ENCODE measurements at regions not wholly inside any gene's neighbourhood (a gene's known extent, or its start where the extent isn't known, plus 50 kb on each side); places are given as distances from the start of the nearest gene placed in this dataset.

GRCh38 chr22:45061332-45061731, 51.5 kb upstream of the PHF21B start:
- no peak for ATAC-seq
- Mint-ChIP-seq H3K4me3 (no peak overlapping the region), H3K36me3 (ENCODE audit: low read depth) (no peaks in the 10 kb centered on the region), H3K9me3 (ENCODE audit: low read depth) (no peaks in the 10 kb centered on the region), H3K27me3 (peaks cover 2% of the 10 kb centered on the region), H3K27ac (peak overlapping the region; percentile 19), H3K4me1 (peaks cover 24% of the 10 kb centered on the region)
- CTCF ChIA-PET, result no interaction called here
- intact Hi-C loops (cut with DNase I, micrococcal nuclease), result no loop called here
- POLR2A ChIA-PET, result no interaction called here
- DNase-seq, result no peak

DNA sequence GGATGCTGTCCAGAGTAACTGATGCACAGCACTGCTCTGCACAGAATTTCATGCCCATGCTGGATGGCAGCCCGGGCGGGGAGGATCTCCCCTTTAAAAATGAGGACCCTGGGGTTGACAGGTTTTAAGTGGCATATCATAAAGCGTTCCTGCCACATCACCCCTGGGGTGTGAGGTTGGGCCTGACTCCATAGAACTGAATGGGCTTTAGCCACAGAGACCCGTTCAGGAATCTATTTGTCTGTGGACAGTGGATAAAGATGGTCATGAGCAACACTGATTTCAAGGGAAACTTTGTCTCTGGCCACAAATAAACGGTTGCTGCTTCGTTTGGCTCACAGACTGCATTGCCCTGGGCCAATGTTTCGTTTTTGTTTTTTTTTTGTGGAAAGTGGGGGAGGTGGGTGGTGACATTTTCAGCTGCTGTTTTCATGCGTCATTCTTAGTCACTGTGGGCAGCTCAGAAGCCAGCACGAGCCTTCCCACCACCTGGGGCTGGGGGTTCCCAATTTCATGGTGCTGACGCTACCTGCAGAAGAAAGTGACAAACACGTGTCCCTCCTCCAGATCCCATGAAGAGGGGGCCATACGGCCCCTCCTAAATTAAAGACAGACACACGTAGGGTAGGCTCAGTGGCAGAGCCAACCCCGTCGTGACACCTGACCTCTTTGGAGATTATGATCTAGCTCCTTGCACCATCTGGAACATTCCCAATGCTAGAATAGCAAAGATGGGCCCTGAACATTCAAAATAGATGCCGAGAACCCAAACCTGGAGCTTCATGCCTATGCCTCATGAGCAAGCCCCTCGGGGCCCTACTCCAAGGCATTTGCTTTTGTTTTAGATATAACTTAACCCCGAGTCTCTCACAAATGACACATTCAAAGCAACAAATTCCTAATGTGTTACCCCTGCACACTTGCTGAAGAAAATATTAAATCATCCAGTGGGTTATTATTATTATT, 54.8 kb upstream of the PHF21B start:
- ATAC-seq (peak; percentile 95), DNase-seq (peak; percentile 86)
- intact Hi-C loops (cut with DNase I, micrococcal nuclease), result loop anchor here in 1 of 2 experiments (1.0 to 2.0 kb wide), 5 partner anchors 20 to 99 kb away; partner anchors contain the start of genes NUP50 and PHF21B
- H3K4me1 Mint-ChIP-seq, result peaks cover 14% of the 10 kb centered on the region
- no peak overlapping the region for H3K4me3 Mint-ChIP-seq
- H3K36me3 Mint-ChIP-seq (ENCODE audit: low read depth), result no peaks in the 10 kb centered on the region
- CTCF ChIA-PET, result interaction anchor here (0.7 kb wide), 1 partner anchor 44 kb away, joined by 3 read pairs; no protein-coding TSS in a partner anchor
- peak overlapping the region; percentile 76 for H3K27ac Mint-ChIP-seq
- POLR2A ChIA-PET, result interaction anchor here (0.7 to 1.0 kb wide), 2 partner anchors 65 to 101 kb away, joined by 3 to 5 read pairs; no protein-coding TSS in a partner anchor
- peaks cover 7% of the 10 kb centered on the region for H3K9me3 Mint-ChIP-seq (ENCODE audit: low read depth)
- H3K27me3 Mint-ChIP-seq, result peaks cover 6% of the 10 kb centered on the region

GRCh38 chr22:45065726-45066125, 55.9 kb upstream of the PHF21B start:
- Mint-ChIP-seq H3K36me3 (ENCODE audit: low read depth) (no peaks in the 10 kb centered on the region), H3K9me3 (ENCODE audit: low read depth) (peaks cover 7% of the 10 kb centered on the region), H3K27me3 (peaks cover 7% of the 10 kb centered on the region), H3K4me3 (no peak overlapping the region), H3K4me1 (peaks cover 19% of the 10 kb centered on the region), H3K27ac (no peak overlapping the region)
- intact Hi-C loops (cut with DNase I, micrococcal nuclease), result loop anchor here in 1 of 2 experiments (2.0 kb wide), 1 partner anchor 55 kb away; the partner anchor contains the start of gene PHF21B
- ChIA-PET CTCF (no interaction called here), POLR2A (no interaction called here)
- ATAC-seq (no peak), DNase-seq (no peak)

- no peak for DNase-seq
- CTCF ChIA-PET, result no interaction called here
These were observed 57.9 kb upstream of the PHF21B start for GRCh38 chr22:45067731-45068130.

GRCh38 chr22:45069925-45070324, 60.1 kb upstream of the PHF21B start:
- intact Hi-C loops (cut with DNase I, micrococcal nuclease), result no loop called here
- ATAC-seq (peak; percentile 86), DNase-seq (peak; percentile 62)
- no peak overlapping the region for H3K27ac Mint-ChIP-seq
- peaks cover 29% of the 10 kb centered on the region for H3K27me3 Mint-ChIP-seq
- H3K9me3 Mint-ChIP-seq (ENCODE audit: low read depth), result peaks cover 7% of the 10 kb centered on the region
- H3K4me1 Mint-ChIP-seq, result peaks cover 10% of the 10 kb centered on the region
- no peaks in the 10 kb centered on the region for H3K36me3 Mint-ChIP-seq (ENCODE audit: low read depth)
- ChIA-PET CTCF (no interaction called here), POLR2A (no interaction called here)
- H3K4me3 Mint-ChIP-seq, result no peak overlapping the region

More at GRCh38 chr22:45067731-45068130, 57.9 kb upstream of the PHF21B start:
- Mint-ChIP-seq H3K9me3 (ENCODE audit: low read depth) (peaks cover 7% of the 10 kb centered on the region), H3K27me3 (peaks cover 19% of the 10 kb centered on the region), H3K36me3 (ENCODE audit: low read depth) (no peaks in the 10 kb centered on the region), H3K4me1 (peaks cover 22% of the 10 kb centered on the region), H3K4me3 (no peak overlapping the region), H3K27ac (no peak overlapping the region)
- POLR2A ChIA-PET, result no interaction called here
- intact Hi-C loops (cut with DNase I, micrococcal nuclease), result no loop called here
- no peak for ATAC-seq

GRCh38 chr22:45071618-45072017, 61.8 kb upstream of the PHF21B start:
- H3K9me3 Mint-ChIP-seq (ENCODE audit: low read depth), result peaks cover 7% of the 10 kb centered on the region
- CTCF ChIA-PET, result no interaction called here
- no peaks in the 10 kb centered on the region for H3K36me3 Mint-ChIP-seq (ENCODE audit: low read depth)

DNA sequence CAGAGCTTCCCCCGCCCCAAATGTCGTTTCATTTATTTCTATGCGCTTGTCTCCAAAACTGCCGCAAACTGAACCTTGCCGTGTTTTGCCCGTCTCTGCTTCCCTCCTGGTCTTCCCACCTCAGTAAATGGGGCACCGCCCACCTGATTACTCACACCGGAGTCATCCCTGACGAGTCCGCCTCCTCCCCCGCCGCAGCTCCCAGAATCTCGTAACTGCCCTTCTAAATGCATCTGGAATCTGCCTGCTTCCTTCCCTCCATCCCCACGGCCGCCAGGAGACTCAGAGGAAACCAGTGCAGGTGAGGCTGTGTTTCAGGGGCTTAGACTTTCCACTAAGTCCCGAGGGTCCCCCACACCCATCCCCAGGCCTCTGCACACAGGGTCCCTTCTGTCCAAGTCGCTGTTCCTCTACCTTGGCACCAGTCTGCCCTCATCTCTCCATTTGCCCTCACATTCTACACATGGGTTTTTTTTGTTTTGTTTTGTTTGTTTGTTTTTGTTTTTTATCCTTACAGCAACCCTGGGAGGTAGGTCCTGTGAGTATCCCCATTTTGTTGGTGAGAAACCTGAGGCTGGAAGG, 62.6 kb upstream of the PHF21B start:
- DNase-seq (peak; percentile 55), ATAC-seq (no peak)
- H3K4me3 Mint-ChIP-seq, result no peak overlapping the region
- no peak overlapping the region for H3K27ac Mint-ChIP-seq
- ChIA-PET POLR2A (no interaction called here), CTCF (no interaction called here)
- H3K27me3 Mint-ChIP-seq, result peaks cover 42% of the 10 kb centered on the region
- H3K36me3 Mint-ChIP-seq (ENCODE audit: low read depth), result no peaks in the 10 kb centered on the region
- intact Hi-C loops (cut with DNase I, micrococcal nuclease), result no loop called here
- peaks cover 7% of the 10 kb centered on the region for H3K4me1 Mint-ChIP-seq
- peaks cover 7% of the 10 kb centered on the region for H3K9me3 Mint-ChIP-seq (ENCODE audit: low read depth)

More at GRCh38 chr22:45071618-45072017, 61.8 kb upstream of the PHF21B start:
- no peak overlapping the region for H3K4me3 Mint-ChIP-seq
- peaks cover 39% of the 10 kb centered on the region for H3K27me3 Mint-ChIP-seq
- DNase-seq (no peak), ATAC-seq (no peak)
- intact Hi-C loops (cut with DNase I, micrococcal nuclease), result no loop called here
- POLR2A ChIA-PET, result no interaction called here
- H3K27ac Mint-ChIP-seq, result no peak overlapping the region
- H3K4me1 Mint-ChIP-seq, result peaks cover 7% of the 10 kb centered on the region

- H3K4me3 Mint-ChIP-seq, result no peak overlapping the region
- H3K27me3 Mint-ChIP-seq, result peaks cover 41% of the 10 kb centered on the region
- DNase-seq (no peak), ATAC-seq (no peak)
- H3K27ac Mint-ChIP-seq, result no peak overlapping the region
- intact Hi-C loops (cut with DNase I, micrococcal nuclease), result no loop called here
- POLR2A ChIA-PET, result no interaction called here
- CTCF ChIA-PET, result no interaction called here
- H3K9me3 Mint-ChIP-seq (ENCODE audit: low read depth), result peaks cover 3% of the 10 kb centered on the region
- H3K36me3 Mint-ChIP-seq (ENCODE audit: low read depth), result no peaks in the 10 kb centered on the region
- H3K4me1 Mint-ChIP-seq, result peaks cover 7% of the 10 kb centered on the region
These were observed 63.3 kb upstream of the PHF21B start for GRCh38 chr22:45073064-45073463.

GRCh38 chr22:45077286-45077685, 67.5 kb upstream of the PHF21B start:
- intact Hi-C loops (cut with DNase I, micrococcal nuclease), result no loop called here
- peaks cover 2% of the 10 kb centered on the region for H3K36me3 Mint-ChIP-seq (ENCODE audit: low read depth)
- peaks cover 47% of the 10 kb centered on the region for H3K27me3 Mint-ChIP-seq
- peaks cover 1% of the 10 kb centered on the region for H3K4me1 Mint-ChIP-seq
- CTCF ChIA-PET, result no interaction called here
- ATAC-seq (no peak), DNase-seq (no peak)
- peaks cover 4% of the 10 kb centered on the region for H3K9me3 Mint-ChIP-seq (ENCODE audit: low read depth)
- POLR2A ChIA-PET, result no interaction called here
- H3K27ac Mint-ChIP-seq, result no peak overlapping the region
- no peak overlapping the region for H3K4me3 Mint-ChIP-seq

GRCh38 chr22:45077826-45078334, 68.1 kb upstream of the PHF21B start:
- Mint-ChIP-seq H3K27me3 (peaks cover 46% of the 10 kb centered on the region), H3K9me3 (ENCODE audit: low read depth) (peaks cover 4% of the 10 kb centered on the region), H3K27ac (no peak overlapping the region), H3K4me3 (no peak overlapping the region), H3K4me1 (peaks cover 3% of the 10 kb centered on the region), H3K36me3 (ENCODE audit: low read depth) (peaks cover 2% of the 10 kb centered on the region)
- ATAC-seq (no peak), DNase-seq (no peak)
- CTCF ChIA-PET, result no interaction called here
- POLR2A ChIA-PET, result no interaction called here
- intact Hi-C loops (cut with DNase I, micrococcal nuclease), result no loop called here

DNA sequence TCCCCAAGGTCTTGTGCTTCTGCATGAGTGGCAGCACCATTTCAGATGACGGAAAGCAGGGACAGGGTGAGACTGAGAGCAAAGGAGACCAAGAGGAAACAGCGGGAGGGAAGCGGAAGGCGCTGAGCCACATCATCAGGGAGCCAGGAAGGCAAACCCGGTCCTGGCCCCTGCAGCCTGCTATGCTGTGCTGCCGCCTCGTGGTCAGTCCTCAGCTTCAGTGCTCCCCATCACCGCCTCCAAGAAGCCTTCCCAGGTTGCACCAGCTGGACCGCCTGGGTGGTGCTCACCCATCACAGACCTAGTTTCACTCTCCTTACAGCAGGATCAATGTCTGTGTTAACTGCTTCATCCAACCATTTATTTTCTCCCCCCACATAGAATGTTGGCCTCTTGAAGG, 73.0 kb upstream of the PHF21B start:
- peaks cover 22% of the 10 kb centered on the region for H3K4me1 Mint-ChIP-seq
- POLR2A ChIA-PET, result no interaction called here
- no peak overlapping the region for H3K27ac Mint-ChIP-seq
- ATAC-seq (no peak), DNase-seq (peak; percentile 62)
- intact Hi-C loops (cut with DNase I, micrococcal nuclease), result loop anchor here (5.0 kb wide), 3 partner anchors 105 to 395 kb away; no protein-coding TSS in a partner anchor
- H3K9me3 Mint-ChIP-seq (ENCODE audit: low read depth), result peaks cover 4% of the 10 kb centered on the region
- H3K27me3 Mint-ChIP-seq, result peaks cover 39% of the 10 kb centered on the region
- CTCF ChIA-PET, result interaction anchor here (0.7 kb wide), 1 partner anchor 104 kb away, joined by 4 read pairs; no protein-coding TSS in a partner anchor
- H3K4me3 Mint-ChIP-seq, result no peak overlapping the region
- H3K36me3 Mint-ChIP-seq (ENCODE audit: low read depth), result peaks cover 2% of the 10 kb centered on the region
